ENCODE measurements at regions not wholly inside any gene's neighbourhood (a gene's known extent, or its start where the extent isn't known, plus 50 kb on each side); places are given as distances from the start of the nearest gene placed in this dataset.

DNA sequence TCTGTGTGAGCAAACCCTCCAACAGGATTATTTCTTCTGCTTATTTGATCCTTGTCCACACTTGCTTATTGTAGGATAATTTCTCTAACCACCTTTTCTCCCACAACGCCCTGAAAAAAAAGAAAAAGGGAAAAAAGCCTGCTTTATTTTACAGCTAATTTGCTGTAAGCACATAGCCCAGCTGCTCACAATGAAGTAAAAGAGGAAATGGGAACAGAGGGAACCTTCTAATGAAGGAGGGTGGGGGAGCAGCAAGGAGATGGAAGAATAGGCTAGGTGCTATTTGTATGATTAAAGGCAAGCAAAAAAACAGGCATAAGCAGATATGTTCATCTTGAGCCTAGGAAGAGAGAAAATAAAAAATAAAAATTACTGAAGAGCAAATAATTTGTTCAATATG, 331.6 kb downstream of the TXNL1 start:
- no peak for TF ChIP-seq POLR2A (IDR thresholded peaks at IDR 0.05)
- TF ChIP-seq, protein P1, sequence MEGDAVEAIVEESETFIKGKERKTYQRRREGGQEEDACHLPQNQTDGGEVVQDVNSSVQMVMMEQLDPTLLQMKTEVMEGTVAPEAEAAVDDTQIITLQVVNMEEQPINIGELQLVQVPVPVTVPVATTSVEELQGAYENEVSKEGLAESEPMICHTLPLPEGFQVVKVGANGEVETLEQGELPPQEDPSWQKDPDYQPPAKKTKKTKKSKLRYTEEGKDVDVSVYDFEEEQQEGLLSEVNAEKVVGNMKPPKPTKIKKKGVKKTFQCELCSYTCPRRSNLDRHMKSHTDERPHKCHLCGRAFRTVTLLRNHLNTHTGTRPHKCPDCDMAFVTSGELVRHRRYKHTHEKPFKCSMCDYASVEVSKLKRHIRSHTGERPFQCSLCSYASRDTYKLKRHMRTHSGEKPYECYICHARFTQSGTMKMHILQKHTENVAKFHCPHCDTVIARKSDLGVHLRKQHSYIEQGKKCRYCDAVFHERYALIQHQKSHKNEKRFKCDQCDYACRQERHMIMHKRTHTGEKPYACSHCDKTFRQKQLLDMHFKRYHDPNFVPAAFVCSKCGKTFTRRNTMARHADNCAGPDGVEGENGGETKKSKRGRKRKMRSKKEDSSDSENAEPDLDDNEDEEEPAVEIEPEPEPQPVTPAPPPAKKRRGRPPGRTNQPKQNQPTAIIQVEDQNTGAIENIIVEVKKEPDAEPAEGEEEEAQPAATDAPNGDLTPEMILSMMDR (IDR thresholded peaks at IDR 0.05 in 4 of 5, conservative IDR thresholded peaks at IDR 0.05 in 1 of 5) = no peak

Data from gastrocnemius medialis (tissue), 4 donors.